ENCODE measurements at regions not wholly inside any gene's neighbourhood (a gene's known extent, or its start where the extent isn't known, plus 50 kb on each side); places are given as distances from the start of the nearest gene placed in this dataset.

DNA sequence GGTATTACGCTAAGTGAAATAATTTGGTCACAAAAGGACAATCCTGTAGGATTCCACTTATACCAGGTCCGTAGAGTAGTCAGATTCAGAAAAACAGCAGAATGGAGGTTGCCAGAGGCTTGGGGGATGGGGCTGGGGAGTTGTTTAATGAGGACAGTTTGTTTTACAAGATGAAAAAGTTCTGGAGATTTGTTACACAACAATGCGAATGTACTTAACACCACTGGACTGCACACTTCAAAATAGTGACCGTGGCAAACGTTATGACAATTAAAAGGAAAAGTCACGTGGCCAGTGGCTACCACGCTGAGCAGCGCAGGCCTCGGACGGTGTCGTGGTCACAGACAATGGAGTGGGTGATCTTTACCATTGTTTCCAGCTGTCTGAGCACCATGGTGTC is 338.1 kb downstream of the SEC14L1 start:
- no peaks in the 10 kb centered on the region for H3K9me3 ChIP-seq (ENCODE audit: control insufficient read depth in 2 of 2, low read length in 2 of 2)
- H3K4me3 ChIP-seq (ENCODE audit: low read length in 2 of 2), result no peak overlapping the region
- no peak overlapping the region for H3K9ac ChIP-seq (ENCODE audit: low read length in 2 of 2)
- no peaks in the 10 kb centered on the region for H3K27me3 ChIP-seq (ENCODE audit: control insufficient read depth in 1 of 2, insufficient read depth in 2 of 2, low read length in 2 of 2)
- H3K36me3 ChIP-seq (ENCODE audit: control insufficient read depth in 2 of 2, insufficient read depth in 2 of 2, low read length in 2 of 2), result peaks cover 13 to 18% of the 10 kb centered on the region in 2 donors
- H3K4me1 ChIP-seq (ENCODE audit: control insufficient read depth, insufficient read depth, low read length), result peaks cover 96% of the 10 kb centered on the region
- peak overlapping the region; percentile 73 for H3K27ac ChIP-seq (ENCODE audit: low read length)

- H3K36me3 ChIP-seq (ENCODE audit: control insufficient read depth in 2 of 2, insufficient read depth in 2 of 2, low read length in 2 of 2), result peaks cover 13 to 18% of the 10 kb centered on the region in 2 donors
- no peak overlapping the region for H3K4me3 ChIP-seq (ENCODE audit: low read length in 2 of 2)
- H3K4me1 ChIP-seq (ENCODE audit: control insufficient read depth, insufficient read depth, low read length), result peaks cover 91% of the 10 kb centered on the region
- peak overlapping the region; percentile 73 for H3K27ac ChIP-seq (ENCODE audit: low read length)
- H3K27me3 ChIP-seq (ENCODE audit: control insufficient read depth in 1 of 2, insufficient read depth in 2 of 2, low read length in 2 of 2), result no peaks in the 10 kb centered on the region
- H3K9me3 ChIP-seq (ENCODE audit: control insufficient read depth in 2 of 2, low read length in 2 of 2), result no peaks in the 10 kb centered on the region
- peak overlapping the region; percentile 18 to 42 for H3K9ac ChIP-seq (ENCODE audit: low read length in 2 of 2)
These were observed 338.8 kb downstream of the SEC14L1 start for GRCh38 chr17:77479372-77480198.

GRCh38 chr17:77480199-77480508 is 339.4 kb downstream of the SEC14L1 start:
- peak overlapping the region; percentile 73 for H3K27ac ChIP-seq (ENCODE audit: low read length)
- peak overlapping the region; percentile 24 to 42 for H3K9ac ChIP-seq (ENCODE audit: low read length in 2 of 2)
- no peaks in the 10 kb centered on the region for H3K27me3 ChIP-seq (ENCODE audit: control insufficient read depth in 1 of 2, insufficient read depth in 2 of 2, low read length in 2 of 2)
- H3K4me3 ChIP-seq (ENCODE audit: low read length in 2 of 2), result peak overlapping the region in 1 of 2 donors; percentile 15
- peaks cover 86% of the 10 kb centered on the region for H3K4me1 ChIP-seq (ENCODE audit: control insufficient read depth, insufficient read depth, low read length)
- H3K9me3 ChIP-seq (ENCODE audit: control insufficient read depth in 2 of 2, low read length in 2 of 2), result no peaks in the 10 kb centered on the region
- H3K36me3 ChIP-seq (ENCODE audit: control insufficient read depth in 2 of 2, insufficient read depth in 2 of 2, low read length in 2 of 2), result peaks cover 13 to 18% of the 10 kb centered on the region in 2 donors

- peak overlapping the region; percentile 24 to 42 for H3K9ac ChIP-seq (ENCODE audit: low read length in 2 of 2)
- H3K9me3 ChIP-seq (ENCODE audit: control insufficient read depth in 2 of 2, low read length in 2 of 2), result no peaks in the 10 kb centered on the region
- peak overlapping the region; percentile 73 for H3K27ac ChIP-seq (ENCODE audit: low read length)
- H3K36me3 ChIP-seq (ENCODE audit: control insufficient read depth in 2 of 2, insufficient read depth in 2 of 2, low read length in 2 of 2), result peaks cover 13 to 18% of the 10 kb centered on the region in 2 donors
- no peaks in the 10 kb centered on the region for H3K27me3 ChIP-seq (ENCODE audit: control insufficient read depth in 1 of 2, insufficient read depth in 2 of 2, low read length in 2 of 2)
- H3K4me3 ChIP-seq (ENCODE audit: low read length in 2 of 2), result peak overlapping the region in 1 of 2 donors; percentile 15
- peaks cover 81% of the 10 kb centered on the region for H3K4me1 ChIP-seq (ENCODE audit: control insufficient read depth, insufficient read depth, low read length)
These were observed 339.9 kb downstream of the SEC14L1 start for GRCh38 chr17:77480509-77481215.

DNA sequence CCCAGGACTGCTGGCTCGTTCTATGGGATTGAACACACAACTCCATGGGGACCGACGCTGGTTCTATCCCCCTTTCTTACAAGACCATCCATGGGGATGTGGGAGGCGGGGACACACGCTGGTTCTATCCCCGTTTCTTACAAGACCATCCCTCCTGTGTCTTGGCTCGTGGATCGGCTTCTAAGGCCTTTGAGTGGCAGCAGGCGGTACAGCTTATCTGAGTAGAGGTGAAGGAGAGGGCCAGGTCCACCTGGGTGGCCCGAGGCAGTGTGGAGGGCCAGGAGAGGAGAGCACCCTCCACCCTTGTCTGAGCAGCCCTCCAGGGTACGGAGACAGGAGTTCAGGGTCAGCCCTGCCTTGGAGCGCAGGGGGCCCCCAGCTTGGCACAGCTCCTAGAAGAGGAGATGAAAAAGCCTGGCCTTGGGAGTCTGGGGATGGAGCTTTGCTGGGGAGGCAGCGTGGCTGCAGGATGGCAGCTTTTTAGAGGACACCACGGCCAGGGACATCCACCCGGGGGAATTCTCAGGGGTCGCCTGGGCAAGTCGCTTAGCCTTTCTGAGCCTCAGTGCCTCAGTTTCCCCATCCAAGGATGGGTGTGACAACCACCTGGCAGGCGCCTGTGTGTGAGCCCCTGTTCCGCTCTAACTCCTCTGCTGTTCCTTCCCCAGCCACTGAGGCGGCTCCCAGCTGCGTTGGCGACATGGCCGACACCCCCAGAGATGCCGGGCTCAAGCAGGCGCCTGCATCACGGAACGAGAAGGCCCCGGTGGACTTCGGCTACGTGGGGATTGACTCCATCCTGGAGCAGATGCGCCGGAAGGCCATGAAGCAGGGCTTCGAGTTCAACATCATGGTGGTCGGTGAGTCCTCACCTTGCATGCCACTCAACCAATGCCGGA is 341.0 kb downstream of the SEC14L1 start:
- no peaks in the 10 kb centered on the region for H3K9me3 ChIP-seq (ENCODE audit: control insufficient read depth in 2 of 2, low read length in 2 of 2)
- no peaks in the 10 kb centered on the region for H3K27me3 ChIP-seq (ENCODE audit: control insufficient read depth in 1 of 2, insufficient read depth in 2 of 2, low read length in 2 of 2)
- peak overlapping the region; percentile 73 for H3K27ac ChIP-seq (ENCODE audit: low read length)
- no peak overlapping the region for H3K4me3 ChIP-seq (ENCODE audit: low read length in 2 of 2)
- no peak overlapping the region for H3K9ac ChIP-seq (ENCODE audit: low read length in 2 of 2)
- H3K4me1 ChIP-seq (ENCODE audit: control insufficient read depth, insufficient read depth, low read length), result peaks cover 71% of the 10 kb centered on the region
- H3K36me3 ChIP-seq (ENCODE audit: control insufficient read depth in 2 of 2, insufficient read depth in 2 of 2, low read length in 2 of 2), result peaks cover 13 to 18% of the 10 kb centered on the region in 2 donors

DNA sequence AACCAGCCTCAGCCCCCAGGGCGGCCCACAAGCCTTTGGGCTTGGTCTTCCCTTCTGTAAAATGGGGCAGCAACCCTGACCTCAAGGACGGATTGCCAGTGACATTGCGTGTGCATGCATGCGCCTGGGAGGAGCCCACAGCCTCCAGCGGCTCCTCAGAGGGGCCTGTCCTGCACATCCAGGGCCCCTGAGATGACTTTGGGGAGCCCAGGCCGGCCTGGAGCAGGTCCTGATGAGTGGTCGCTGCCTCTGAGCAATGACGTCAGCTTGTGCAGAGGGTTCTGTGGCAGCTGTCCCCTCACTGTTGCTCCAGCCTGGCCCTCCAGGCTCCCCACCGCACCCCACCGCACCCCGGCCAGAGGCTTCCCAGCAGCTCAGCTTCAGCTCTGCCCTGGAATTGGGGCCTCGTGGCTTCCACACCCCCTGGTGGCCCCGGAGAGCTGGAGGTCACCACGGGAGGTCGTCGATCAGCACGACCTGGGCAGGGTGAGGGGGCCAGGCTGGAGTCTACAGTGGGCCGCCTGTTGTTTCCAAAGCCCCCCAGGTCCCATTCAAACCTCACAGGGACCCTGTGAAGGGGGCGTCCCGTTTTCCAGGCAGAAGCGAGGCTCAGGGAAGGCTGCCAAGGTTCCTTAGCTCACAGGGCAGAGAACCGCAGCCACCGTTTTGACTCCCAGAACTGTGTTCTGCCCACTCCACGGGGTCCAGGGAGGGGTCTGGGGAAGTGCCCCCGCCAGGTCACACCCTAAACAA is 341.8 kb downstream of the SEC14L1 start:
- H3K27ac ChIP-seq (ENCODE audit: low read length), result no peak overlapping the region
- peaks cover 62% of the 10 kb centered on the region for H3K4me1 ChIP-seq (ENCODE audit: control insufficient read depth, insufficient read depth, low read length)

DNA sequence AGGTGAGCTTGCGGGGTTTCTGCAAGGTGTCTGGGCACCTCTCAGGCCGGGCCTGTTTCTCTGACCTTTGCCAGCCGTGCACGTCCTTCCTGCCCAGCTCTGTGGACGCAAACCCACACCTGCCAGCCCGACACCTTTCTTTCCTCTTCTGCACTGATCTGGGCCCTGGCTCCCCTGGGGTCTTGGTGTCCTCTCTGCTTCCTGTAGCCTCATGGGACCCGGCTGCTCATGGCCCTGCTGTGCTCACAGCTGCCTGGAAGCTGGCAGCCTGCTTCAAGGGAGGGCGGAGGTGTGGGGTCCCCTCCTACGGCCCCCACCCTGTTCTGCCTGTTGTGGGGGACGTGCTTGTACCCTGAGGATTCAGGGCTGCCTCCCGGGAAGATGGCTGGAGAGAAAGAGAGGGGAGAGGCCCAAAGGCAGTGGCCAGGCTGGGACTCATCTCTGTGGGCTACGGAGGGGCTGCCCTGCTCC is 342.4 kb downstream of the SEC14L1 start:
- H3K27me3 ChIP-seq (ENCODE audit: control insufficient read depth in 1 of 2, insufficient read depth in 2 of 2, low read length in 2 of 2), result no peaks in the 10 kb centered on the region
- H3K4me3 ChIP-seq (ENCODE audit: low read length in 2 of 2), result no peak overlapping the region
- H3K9me3 ChIP-seq (ENCODE audit: control insufficient read depth in 2 of 2, low read length in 2 of 2), result no peaks in the 10 kb centered on the region
- H3K9ac ChIP-seq (ENCODE audit: low read length in 2 of 2), result no peak overlapping the region
- H3K4me1 ChIP-seq (ENCODE audit: control insufficient read depth, insufficient read depth, low read length), result peaks cover 56% of the 10 kb centered on the region
- H3K27ac ChIP-seq (ENCODE audit: low read length), result peak overlapping the region; percentile 37
- peaks cover 17 to 21% of the 10 kb centered on the region in 2 donors for H3K36me3 ChIP-seq (ENCODE audit: control insufficient read depth in 2 of 2, insufficient read depth in 2 of 2, low read length in 2 of 2)

More for the DNA sequence above, 341.8 kb downstream of the SEC14L1 start:
- no peak overlapping the region for H3K4me3 ChIP-seq (ENCODE audit: low read length in 2 of 2)
- peaks cover 13 to 21% of the 10 kb centered on the region in 2 donors for H3K36me3 ChIP-seq (ENCODE audit: control insufficient read depth in 2 of 2, insufficient read depth in 2 of 2, low read length in 2 of 2)
- H3K9ac ChIP-seq (ENCODE audit: low read length in 2 of 2), result no peak overlapping the region
- no peaks in the 10 kb centered on the region for H3K9me3 ChIP-seq (ENCODE audit: control insufficient read depth in 2 of 2, low read length in 2 of 2)
- no peaks in the 10 kb centered on the region for H3K27me3 ChIP-seq (ENCODE audit: control insufficient read depth in 1 of 2, insufficient read depth in 2 of 2, low read length in 2 of 2)

DNA sequence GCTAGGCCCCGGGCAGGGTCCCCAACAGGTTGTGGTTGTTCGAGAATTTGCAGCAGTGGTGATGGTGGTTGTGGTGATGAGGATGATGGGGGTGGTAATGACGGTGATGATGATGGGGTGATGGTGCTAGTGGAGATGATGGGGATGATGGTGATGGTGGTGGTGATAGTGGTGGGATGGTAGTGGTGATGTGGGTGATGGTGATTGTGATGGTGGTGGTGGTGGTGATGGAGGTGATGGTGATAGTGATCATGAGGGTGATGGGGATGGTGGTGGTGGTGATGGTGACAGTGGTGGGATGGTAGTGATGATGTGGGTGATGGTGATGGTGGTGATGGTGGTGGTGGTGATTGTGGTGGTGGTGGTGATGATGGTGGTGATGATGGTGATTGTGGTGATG is 343.3 kb downstream of the SEC14L1 start:
- Histone ChIP-seq H3K9ac (ENCODE audit: low read length in 2 of 2) (no peak overlapping the region), H3K27me3 (ENCODE audit: control insufficient read depth in 1 of 2, insufficient read depth in 2 of 2, low read length in 2 of 2) (no peaks in the 10 kb centered on the region), H3K4me1 (ENCODE audit: control insufficient read depth, insufficient read depth, low read length) (peaks cover 50% of the 10 kb centered on the region), H3K27ac (ENCODE audit: low read length) (no peak overlapping the region), H3K4me3 (ENCODE audit: low read length in 2 of 2) (no peak overlapping the region), H3K9me3 (ENCODE audit: control insufficient read depth in 2 of 2, low read length in 2 of 2) (no peaks in the 10 kb centered on the region), H3K36me3 (ENCODE audit: control insufficient read depth in 2 of 2, insufficient read depth in 2 of 2, low read length in 2 of 2) (peaks cover 26 to 28% of the 10 kb centered on the region in 2 donors)

- Histone ChIP-seq H3K9me3 (ENCODE audit: control insufficient read depth in 2 of 2, low read length in 2 of 2) (no peaks in the 10 kb centered on the region), H3K27me3 (ENCODE audit: control insufficient read depth in 1 of 2, insufficient read depth in 2 of 2, low read length in 2 of 2) (no peaks in the 10 kb centered on the region), H3K27ac (ENCODE audit: low read length) (no peak overlapping the region), H3K9ac (ENCODE audit: low read length in 2 of 2) (no peak overlapping the region), H3K36me3 (ENCODE audit: control insufficient read depth in 2 of 2, insufficient read depth in 2 of 2, low read length in 2 of 2) (peaks cover 28 to 29% of the 10 kb centered on the region in 2 donors), H3K4me1 (ENCODE audit: control insufficient read depth, insufficient read depth, low read length) (peaks cover 51% of the 10 kb centered on the region), H3K4me3 (ENCODE audit: low read length in 2 of 2) (no peak overlapping the region)
These were observed 344.5 kb downstream of the SEC14L1 start for GRCh38 chr17:77485089-77485833.
